ENCODE measurements at regions not wholly inside any gene's neighbourhood (a gene's known extent, or its start where the extent isn't known, plus 50 kb on each side); places are given as distances from the start of the nearest gene placed in this dataset.

- Mint-ChIP-seq H3K4me3 (no peak overlapping the region), H3K9me3 (no peaks in the 10 kb centered on the region), H3K27ac (no peak overlapping the region), H3K36me3 (ENCODE audit: low read depth) (no peaks in the 10 kb centered on the region), H3K4me1 (no peaks in the 10 kb centered on the region), H3K27me3 (no peaks in the 10 kb centered on the region)
- POLR2A ChIA-PET = no interaction called here
- CTCF ChIA-PET = no interaction called here
- no peak for DNase-seq
Measured at GRCh38 chr13:99693852-99694611, 192.8 kb downstream of the TM9SF2 start.

- CTCF ChIA-PET = no interaction called here
- no peaks in the 10 kb centered on the region for H3K4me1 Mint-ChIP-seq
- no peaks in the 10 kb centered on the region for H3K36me3 Mint-ChIP-seq (ENCODE audit: low read depth)
- H3K9me3 Mint-ChIP-seq = no peaks in the 10 kb centered on the region
- H3K4me3 Mint-ChIP-seq = no peak overlapping the region
- DNase-seq = no peak
- POLR2A ChIA-PET = no interaction called here
- H3K27me3 Mint-ChIP-seq = no peaks in the 10 kb centered on the region
- no peak overlapping the region for H3K27ac Mint-ChIP-seq
Measured at GRCh38 chr13:99693351-99693750, 192.1 kb downstream of the TM9SF2 start.

- Mint-ChIP-seq H3K9me3 (no peaks in the 10 kb centered on the region), H3K36me3 (ENCODE audit: low read depth) (no peaks in the 10 kb centered on the region), H3K27ac (no peak overlapping the region), H3K4me3 (no peak overlapping the region), H3K27me3 (no peaks in the 10 kb centered on the region), H3K4me1 (no peaks in the 10 kb centered on the region)
- CTCF ChIA-PET = no interaction called here
- POLR2A ChIA-PET = no interaction called here
- DNase-seq = no peak
Measured at GRCh38 chr13:99692854-99693253, 191.6 kb downstream of the TM9SF2 start.

- no peak for DNase-seq
- H3K27ac Mint-ChIP-seq = no peak overlapping the region
- no peaks in the 10 kb centered on the region for H3K27me3 Mint-ChIP-seq
- CTCF ChIA-PET = no interaction called here
- H3K4me3 Mint-ChIP-seq = no peak overlapping the region
- POLR2A ChIA-PET = no interaction called here
- no peaks in the 10 kb centered on the region for H3K9me3 Mint-ChIP-seq
- no peaks in the 10 kb centered on the region for H3K36me3 Mint-ChIP-seq (ENCODE audit: low read depth)
- H3K4me1 Mint-ChIP-seq = no peaks in the 10 kb centered on the region
Measured at GRCh38 chr13:99691552-99691951, 190.3 kb downstream of the TM9SF2 start.

GRCh38 chr13:99690426-99691174 lies 189.3 kb downstream of the TM9SF2 start:
- POLR2A ChIA-PET = no interaction called here
- Mint-ChIP-seq H3K27me3 (no peaks in the 10 kb centered on the region), H3K9me3 (no peaks in the 10 kb centered on the region), H3K4me3 (no peak overlapping the region), H3K4me1 (no peaks in the 10 kb centered on the region), H3K27ac (no peak overlapping the region), H3K36me3 (ENCODE audit: low read depth) (no peaks in the 10 kb centered on the region)
- CTCF ChIA-PET = interaction anchor here (1.4 kb wide), 1 partner anchor 34 kb away, joined by 4 read pairs; no protein-coding TSS in a partner anchor
- DNase-seq = no peak

GRCh38 chr13:99689955-99690354 lies 188.7 kb downstream of the TM9SF2 start:
- Mint-ChIP-seq H3K4me3 (no peak overlapping the region), H3K4me1 (no peaks in the 10 kb centered on the region), H3K36me3 (ENCODE audit: low read depth) (no peaks in the 10 kb centered on the region), H3K27ac (no peak overlapping the region), H3K27me3 (no peaks in the 10 kb centered on the region), H3K9me3 (no peaks in the 10 kb centered on the region)
- CTCF ChIA-PET = interaction anchor here (1.4 kb wide), 1 partner anchor 33 kb away, joined by 4 read pairs; no protein-coding TSS in a partner anchor
- POLR2A ChIA-PET = no interaction called here
- no peak for DNase-seq

- ChIA-PET CTCF (no interaction called here), POLR2A (no interaction called here)
- no peak overlapping the region for H3K27ac Mint-ChIP-seq
- H3K36me3 Mint-ChIP-seq (ENCODE audit: low read depth) = no peaks in the 10 kb centered on the region
- H3K4me3 Mint-ChIP-seq = no peak overlapping the region
- H3K9me3 Mint-ChIP-seq = no peaks in the 10 kb centered on the region
- no peaks in the 10 kb centered on the region for H3K27me3 Mint-ChIP-seq
- no peaks in the 10 kb centered on the region for H3K4me1 Mint-ChIP-seq
- no peak for DNase-seq
Measured at GRCh38 chr13:99688776-99689175, 187.5 kb downstream of the TM9SF2 start.

- Mint-ChIP-seq H3K27me3 (no peaks in the 10 kb centered on the region), H3K27ac (no peak overlapping the region), H3K4me3 (no peak overlapping the region), H3K4me1 (no peaks in the 10 kb centered on the region), H3K36me3 (ENCODE audit: low read depth) (no peaks in the 10 kb centered on the region), H3K9me3 (no peaks in the 10 kb centered on the region)
- CTCF ChIA-PET = interaction anchor here (1.9 kb wide), 1 partner anchor 31 kb away, joined by 4 read pairs; no protein-coding TSS in a partner anchor
- DNase-seq = no peak
- POLR2A ChIA-PET = no interaction called here
Measured at GRCh38 chr13:99687723-99688397, 186.6 kb downstream of the TM9SF2 start.

- Mint-ChIP-seq H3K9me3 (no peaks in the 10 kb centered on the region), H3K36me3 (ENCODE audit: low read depth) (no peaks in the 10 kb centered on the region), H3K4me1 (no peaks in the 10 kb centered on the region), H3K4me3 (no peak overlapping the region), H3K27ac (no peak overlapping the region), H3K27me3 (no peaks in the 10 kb centered on the region)
- CTCF ChIA-PET = interaction anchor here (1.9 kb wide), 1 partner anchor 30 kb away, joined by 4 read pairs; no protein-coding TSS in a partner anchor
- no peak for DNase-seq
- POLR2A ChIA-PET = no interaction called here
Measured at GRCh38 chr13:99686944-99687411, 185.7 kb downstream of the TM9SF2 start.

- DNase-seq = no peak
- ChIA-PET CTCF (interaction anchor here (1.9 kb wide), 1 partner anchor 30 kb away, joined by 4 read pairs; no protein-coding TSS in a partner anchor), POLR2A (no interaction called here)
- H3K4me3 Mint-ChIP-seq = no peak overlapping the region
- no peaks in the 10 kb centered on the region for H3K27me3 Mint-ChIP-seq
- H3K4me1 Mint-ChIP-seq = no peaks in the 10 kb centered on the region
- no peaks in the 10 kb centered on the region for H3K36me3 Mint-ChIP-seq (ENCODE audit: low read depth)
- H3K27ac Mint-ChIP-seq = no peak overlapping the region
- no peaks in the 10 kb centered on the region for H3K9me3 Mint-ChIP-seq
Measured at GRCh38 chr13:99686157-99686572, 184.9 kb downstream of the TM9SF2 start.

- Mint-ChIP-seq H3K4me3 (no peak overlapping the region), H3K27ac (no peak overlapping the region), H3K27me3 (no peaks in the 10 kb centered on the region), H3K9me3 (no peaks in the 10 kb centered on the region), H3K4me1 (no peaks in the 10 kb centered on the region), H3K36me3 (ENCODE audit: low read depth) (no peaks in the 10 kb centered on the region)
- ChIA-PET CTCF (no interaction called here), POLR2A (no interaction called here)
- no peak for DNase-seq
Measured at GRCh38 chr13:99681695-99682094, 180.4 kb downstream of the TM9SF2 start.

GRCh38 chr13:99677116-99677951 lies 176.1 kb downstream of the TM9SF2 start:
- H3K27me3 Mint-ChIP-seq = peaks cover 2% of the 10 kb centered on the region
- ChIA-PET CTCF (interaction anchor here (1.3 kb wide), 1 partner anchor 21 kb away, joined by 4 read pairs; no protein-coding TSS in a partner anchor), POLR2A (no interaction called here)
- no peak for DNase-seq
- no peak overlapping the region for H3K27ac Mint-ChIP-seq
- H3K4me3 Mint-ChIP-seq = no peak overlapping the region
- H3K4me1 Mint-ChIP-seq = no peaks in the 10 kb centered on the region
- no peaks in the 10 kb centered on the region for H3K36me3 Mint-ChIP-seq (ENCODE audit: low read depth)
- no peaks in the 10 kb centered on the region for H3K9me3 Mint-ChIP-seq

Measured in activated CD4-positive, alpha-beta memory T cell treated with anti-CD3 and anti-CD28 coated beads, Interleukin-2, amount 10 ng/mL, durations not matched to agents 7 days and 5 days (primary cell).